GM12872 (cell line): ENCODE measurements at regions not wholly inside any gene's neighbourhood (a gene's known extent, or its start where the extent isn't known, plus 50 kb on each side); places are given as distances from the start of the nearest gene placed in this dataset.

Experiments
- CTCF ChIP-seq: IDR thresholded peaks from 3 replicates; pipeline ENCODE4 v1.5.1; 2011; ENCODE audit warnings: low read depth, mild to moderate bottlenecking, low read length, moderate library complexity; ENCODE audit not compliant: insufficient read depth

GRCh38 chr6:129967427-129967826 is 51.0 kb upstream of the L3MBTL3 start:
- TF ChIP-seq CTCF, result no peak

- no peak for TF ChIP-seq CTCF
Observed at GRCh38 chr6:129966125-129966524, 52.3 kb upstream of the L3MBTL3 start.

- TF ChIP-seq CTCF, result no peak
Observed at GRCh38 chr6:129965096-129965495, 53.3 kb upstream of the L3MBTL3 start.

GRCh38 chr6:129959358-129959930 is 58.9 kb upstream of the L3MBTL3 start:
- TF ChIP-seq CTCF, result no peak

- TF ChIP-seq CTCF, result no peak
Observed at GRCh38 chr6:129957941-129958898, 60.2 kb upstream of the L3MBTL3 start.

- no peak for TF ChIP-seq CTCF
Observed at GRCh38 chr6:129955584-129955983, 62.8 kb upstream of the L3MBTL3 start.

GRCh38 chr6:129954749-129955431 is 63.5 kb upstream of the L3MBTL3 start:
- TF ChIP-seq CTCF, result no peak
